Activated CD8-positive, alpha-beta memory T cell treated with anti-CD3 and anti-CD28 coated beads, Interleukin-2, amount 10 ng/mL, durations not matched to agents 7 days and 5 days (primary cell): ENCODE measurements at regions not wholly inside any gene's neighbourhood (a gene's known extent, or its start where the extent isn't known, plus 50 kb on each side); places are given as distances from the start of the nearest gene placed in this dataset.
"Not testable (repeated sequence)": the region's sequence is repeated elsewhere in the genome, so short reads cannot be mapped to it uniquely, and the experiment has no call there.

Experiments used
- ATAC-seq: fragments of 150-1000 bp; cut with Tn5 transposase; one replicate; pipeline ENCODE4 v1.10.0; 2021; ENCODE audit warnings: moderate library complexity
- CTCF ChIA-PET: fragments of 350-600 bp; sonication (Branson Sonifier 250); formaldehyde crosslinking; loops from one replicate; lab custom pipeline; 2021; ENCODE audit warnings: antibody characterized with exemption; lab: Charles Lee
- DNase-seq: peaks from one replicate; pipeline ENCODE4 v3.0.0-alpha.2; 2020
- H3K27ac Mint-ChIP-seq: one replicate; pipeline ENCODE4 v1.8.0; 2021; ENCODE audit warnings: mild to moderate bottlenecking, mixed read lengths
- H3K27me3 Mint-ChIP-seq: one replicate; pipeline ENCODE4 v1.8.0; 2021; ENCODE audit warnings: mixed read lengths
- H3K36me3 Mint-ChIP-seq: one replicate; pipeline ENCODE4 v1.8.0; 2021; ENCODE audit warnings: mild to moderate bottlenecking, mixed read lengths
- H3K4me1 Mint-ChIP-seq: one replicate; pipeline ENCODE4 v1.8.0; 2021; ENCODE audit warnings: mixed read lengths
- H3K4me3 Mint-ChIP-seq: one replicate; pipeline ENCODE4 v1.8.0; 2021; ENCODE audit warnings: mild to moderate bottlenecking, moderate library complexity, mixed read lengths
- H3K9me3 Mint-ChIP-seq: one replicate; pipeline ENCODE4 v1.8.0; 2022; ENCODE audit warnings: low read depth, mixed read lengths

DNA sequence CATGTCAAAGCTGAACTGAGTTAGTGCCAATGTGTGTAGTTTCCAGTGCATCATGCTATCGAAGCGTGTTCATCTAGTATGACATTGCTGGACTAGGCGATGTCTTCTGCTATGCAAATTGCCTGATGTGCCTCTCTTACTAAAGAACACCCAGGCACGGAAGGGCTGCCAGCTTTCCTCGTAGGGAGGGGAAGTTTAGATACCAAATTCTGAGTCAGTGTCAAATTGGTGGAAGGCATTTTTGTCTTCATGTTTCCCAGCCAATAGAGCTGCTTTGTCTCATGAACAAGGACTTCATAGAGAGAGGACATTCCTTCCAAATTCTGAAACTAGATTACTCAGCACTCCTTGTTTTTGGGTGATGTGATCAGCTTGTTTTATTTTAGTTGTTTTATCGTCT is 320.1 kb downstream of the BTBD3 start:
- Mint-ChIP-seq H3K4me1 (no peaks in the 10 kb centered on the region), H3K9me3 (peaks cover 4% of the 10 kb centered on the region), H3K27ac (no peak overlapping the region), H3K36me3 (no peaks in the 10 kb centered on the region), H3K4me3 (no peak overlapping the region), H3K27me3 (no peaks in the 10 kb centered on the region)
- no peak for ATAC-seq
- CTCF ChIA-PET: no interaction called here
- no peak for DNase-seq

DNA sequence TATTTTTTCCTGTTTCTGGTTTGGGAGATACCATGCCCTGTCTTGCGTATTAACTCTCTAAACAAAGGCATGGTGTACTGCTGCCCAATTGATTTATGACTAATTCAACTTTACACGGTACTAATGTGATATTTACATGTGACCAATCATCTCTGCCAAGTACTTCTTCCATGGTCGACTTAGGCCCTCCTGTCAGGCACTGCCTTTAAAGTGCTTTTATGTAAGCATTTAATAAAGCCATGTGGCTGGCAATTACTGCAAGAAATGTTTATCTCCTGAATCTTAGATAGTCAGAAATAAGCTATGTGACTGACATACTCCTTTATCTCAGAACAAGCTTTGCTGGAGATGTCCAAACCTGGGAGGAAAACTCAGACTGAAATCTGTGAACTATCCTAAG is 323.4 kb downstream of the BTBD3 start:
- DNase-seq (no peak), ATAC-seq (no peak)
- CTCF ChIA-PET: no interaction called here
- Mint-ChIP-seq H3K27me3 (no peaks in the 10 kb centered on the region), H3K4me1 (no peaks in the 10 kb centered on the region), H3K27ac (no peak overlapping the region), H3K9me3 (peaks cover 9% of the 10 kb centered on the region), H3K36me3 (no peaks in the 10 kb centered on the region), H3K4me3 (no peak overlapping the region)

GRCh38 chr20:12243327-12243726 is 325.6 kb downstream of the BTBD3 start:
- Mint-ChIP-seq H3K27ac (no peak overlapping the region), H3K9me3 (peaks cover 9% of the 10 kb centered on the region), H3K4me3 (no peak overlapping the region), H3K4me1 (no peaks in the 10 kb centered on the region), H3K27me3 (no peaks in the 10 kb centered on the region), H3K36me3 (no peaks in the 10 kb centered on the region)
- CTCF ChIA-PET: no interaction called here
- DNase-seq: no peak
- no peak for ATAC-seq

DNA sequence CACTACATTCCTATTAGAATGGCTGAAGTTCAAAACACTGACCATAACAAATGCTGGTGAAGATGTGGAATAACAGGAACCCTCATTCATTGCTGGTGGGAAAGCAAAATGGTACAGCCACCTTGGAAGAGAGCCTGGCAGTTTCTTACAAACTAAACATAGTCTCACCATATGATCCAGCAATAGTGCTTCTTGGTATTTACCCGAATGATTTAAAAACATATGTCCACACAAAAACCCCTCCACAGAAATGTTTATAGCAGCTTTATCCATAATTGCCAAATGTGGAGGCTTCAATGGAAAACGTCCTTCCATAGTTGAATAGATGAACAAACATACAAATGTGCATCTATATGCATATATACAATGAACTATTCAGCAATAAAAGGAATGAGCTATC is 330.8 kb downstream of the BTBD3 start:
- H3K27me3 Mint-ChIP-seq: no peaks in the 10 kb centered on the region
- ATAC-seq: no peak
- no peak overlapping the region for H3K4me3 Mint-ChIP-seq
- H3K36me3 Mint-ChIP-seq: no peaks in the 10 kb centered on the region
- no peak for DNase-seq
- H3K9me3 Mint-ChIP-seq: peaks cover 17% of the 10 kb centered on the region
- CTCF ChIA-PET: no interaction called here
- no peaks in the 10 kb centered on the region for H3K4me1 Mint-ChIP-seq
- H3K27ac Mint-ChIP-seq: no peak overlapping the region

DNA sequence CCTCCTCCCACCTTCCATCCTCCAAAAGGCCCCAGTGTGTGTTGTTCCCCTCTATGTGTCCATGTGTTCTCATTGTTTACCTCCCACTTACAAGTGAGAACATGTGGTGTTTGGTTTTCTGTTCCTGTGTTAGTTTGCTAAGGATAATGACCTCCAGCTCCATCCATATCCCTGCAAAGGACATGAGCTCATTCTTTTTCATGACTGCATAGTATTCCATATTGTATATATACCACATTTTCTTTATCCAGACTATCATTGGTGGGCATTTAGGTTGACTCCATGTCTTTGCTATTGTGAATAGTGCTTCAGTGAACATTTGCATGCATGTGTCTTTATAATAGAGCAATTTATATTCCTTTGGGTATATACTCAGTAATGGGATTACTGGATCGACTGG is 333.0 kb downstream of the BTBD3 start:
- H3K27me3 Mint-ChIP-seq, H3K27ac Mint-ChIP-seq, H3K4me1 Mint-ChIP-seq, H3K4me3 Mint-ChIP-seq, CTCF ChIA-PET, H3K36me3 Mint-ChIP-seq, ATAC-seq, DNase-seq: not testable (repeated sequence)
- peaks cover 11% of the 10 kb centered on the region for H3K9me3 Mint-ChIP-seq

DNA sequence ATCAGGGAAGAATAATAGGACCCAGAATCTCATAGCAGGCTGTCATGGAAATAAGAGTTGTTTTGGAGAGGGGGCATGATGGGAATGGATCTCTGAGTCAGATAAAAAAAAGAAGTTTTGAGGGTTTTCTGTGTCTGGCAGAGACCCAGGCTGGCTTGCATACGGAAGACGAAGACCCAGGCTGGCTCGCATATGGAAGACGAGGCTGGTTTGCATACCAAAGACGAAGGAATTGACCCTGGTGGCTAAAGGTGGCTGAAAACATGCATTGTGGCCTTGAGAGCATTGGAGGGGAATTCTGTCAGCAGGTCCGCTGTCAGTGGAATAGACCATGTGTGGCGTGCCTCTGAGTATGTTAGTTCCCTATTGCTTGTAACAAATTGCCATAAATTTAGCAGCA is 335.1 kb downstream of the BTBD3 start:
- H3K9me3 Mint-ChIP-seq: peaks cover 11% of the 10 kb centered on the region
- no peak overlapping the region for H3K4me3 Mint-ChIP-seq
- no peaks in the 10 kb centered on the region for H3K27me3 Mint-ChIP-seq
- no peak for ATAC-seq
- no peak for DNase-seq
- no peaks in the 10 kb centered on the region for H3K4me1 Mint-ChIP-seq
- H3K27ac Mint-ChIP-seq: no peak overlapping the region
- no peaks in the 10 kb centered on the region for H3K36me3 Mint-ChIP-seq
- CTCF ChIA-PET: no interaction called here

DNA sequence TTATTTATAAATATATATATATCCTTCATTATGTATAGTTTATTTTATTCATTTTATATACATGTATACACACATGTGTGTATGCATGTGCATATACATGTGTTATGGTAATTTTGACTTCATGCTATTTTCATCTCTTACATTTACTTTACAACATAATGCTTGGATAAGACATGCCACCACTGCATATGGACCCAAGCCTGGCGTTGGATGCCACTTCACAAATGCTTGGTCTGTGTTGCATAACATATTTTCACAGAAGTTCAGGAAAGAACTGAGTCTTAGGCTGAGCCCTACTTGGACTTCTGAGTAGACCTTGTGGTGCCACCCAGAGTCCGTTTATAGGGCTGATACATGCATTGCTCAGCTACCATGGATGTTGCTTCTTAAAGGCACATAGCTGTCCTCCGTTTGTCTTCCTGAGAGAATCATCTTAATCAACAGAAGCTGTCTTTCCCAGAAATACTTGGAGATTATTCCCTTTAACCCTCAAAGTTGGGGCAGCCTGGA is 337.8 kb downstream of the BTBD3 start:
- Mint-ChIP-seq H3K36me3 (no peaks in the 10 kb centered on the region), H3K27me3 (no peaks in the 10 kb centered on the region), H3K27ac (no peak overlapping the region), H3K4me3 (no peak overlapping the region), H3K4me1 (no peaks in the 10 kb centered on the region), H3K9me3 (peaks cover 9% of the 10 kb centered on the region)
- ATAC-seq: no peak
- no peak for DNase-seq
- CTCF ChIA-PET: no interaction called here

DNA sequence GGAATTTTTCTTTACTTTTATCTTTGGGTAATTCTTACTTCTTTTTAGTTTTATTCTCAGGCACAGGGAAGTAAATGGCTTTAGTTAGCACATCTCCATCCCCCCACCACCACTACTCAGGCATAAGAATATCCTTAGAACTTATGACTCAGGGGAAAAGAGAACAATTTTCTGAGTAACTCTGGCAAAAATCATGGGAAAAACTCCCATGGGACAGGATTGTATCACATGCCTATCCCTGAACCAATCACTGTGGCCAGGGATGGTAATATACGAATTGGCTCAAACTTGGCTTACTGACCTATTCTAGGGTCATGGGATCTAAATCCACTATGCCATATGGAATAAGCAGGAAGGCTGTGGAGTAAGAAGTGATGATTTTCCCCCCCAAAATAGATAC is 339.1 kb downstream of the BTBD3 start:
- no peak overlapping the region for H3K27ac Mint-ChIP-seq
- DNase-seq (no peak), ATAC-seq (no peak)
- no peaks in the 10 kb centered on the region for H3K4me1 Mint-ChIP-seq
- H3K36me3 Mint-ChIP-seq: no peaks in the 10 kb centered on the region
- no peaks in the 10 kb centered on the region for H3K27me3 Mint-ChIP-seq
- no peak overlapping the region for H3K4me3 Mint-ChIP-seq
- CTCF ChIA-PET: no interaction called here
- peaks cover 2% of the 10 kb centered on the region for H3K9me3 Mint-ChIP-seq

- no peak for ATAC-seq
- CTCF ChIA-PET: interaction anchor here (0.7 kb wide), 2 partner anchors 155 to 563 kb away, joined by 3 read pairs; no protein-coding TSS in a partner anchor
- H3K9me3 Mint-ChIP-seq: peaks cover 12% of the 10 kb centered on the region
Observed at GRCh38 chr20:12262747-12263146, 345.1 kb downstream of the BTBD3 start.

DNA sequence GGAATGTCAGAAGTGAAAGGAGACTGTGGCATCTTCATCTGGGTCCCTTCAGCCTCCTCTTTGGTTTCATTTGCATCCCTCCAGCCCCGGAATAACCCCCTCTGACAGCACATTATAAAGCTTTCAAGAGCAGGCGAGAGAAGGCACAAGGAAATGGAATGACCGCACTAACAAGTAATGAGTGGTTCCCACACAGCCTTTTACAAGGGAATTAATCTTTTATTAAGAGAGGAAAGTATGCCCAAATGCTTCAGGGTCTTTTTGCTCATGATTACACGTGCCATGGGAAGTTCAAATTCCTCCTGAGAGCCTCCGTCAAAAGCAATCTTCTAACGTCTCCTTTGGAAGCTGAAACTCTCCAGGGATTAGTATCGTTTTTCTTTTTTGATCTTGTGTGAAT is 347.0 kb downstream of the BTBD3 start:
- CTCF ChIA-PET: no interaction called here
- Mint-ChIP-seq H3K4me3 (no peak overlapping the region), H3K9me3 (peaks cover 12% of the 10 kb centered on the region), H3K4me1 (no peaks in the 10 kb centered on the region), H3K27me3 (no peaks in the 10 kb centered on the region), H3K27ac (no peak overlapping the region), H3K36me3 (no peaks in the 10 kb centered on the region)
- ATAC-seq (no peak), DNase-seq (no peak)

More at GRCh38 chr20:12262747-12263146, 345.1 kb downstream of the BTBD3 start:
- no peak overlapping the region for H3K4me3 Mint-ChIP-seq
- no peaks in the 10 kb centered on the region for H3K27me3 Mint-ChIP-seq
- H3K4me1 Mint-ChIP-seq: no peaks in the 10 kb centered on the region
- DNase-seq: no peak
- no peaks in the 10 kb centered on the region for H3K36me3 Mint-ChIP-seq
- H3K27ac Mint-ChIP-seq: no peak overlapping the region

DNA sequence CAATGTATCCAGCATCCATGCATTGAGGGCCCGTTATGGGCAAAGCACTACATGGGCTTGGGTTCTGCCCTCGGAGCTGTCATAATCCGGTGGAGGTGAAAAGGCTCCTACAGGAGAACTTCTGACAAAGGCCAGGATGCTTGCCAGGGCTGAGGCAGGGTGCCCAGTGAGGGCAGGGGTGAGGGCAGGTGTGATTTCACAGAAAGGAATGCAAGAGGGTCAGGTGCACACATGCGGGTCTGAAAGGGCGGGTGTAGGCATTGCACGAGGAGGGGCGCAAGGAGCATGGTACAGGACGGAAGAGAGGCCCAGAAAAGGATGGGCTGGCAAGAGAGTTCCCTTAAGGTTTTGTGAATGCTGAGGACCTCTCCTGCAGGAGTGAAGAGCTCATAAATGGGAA is 348.0 kb downstream of the BTBD3 start:
- DNase-seq (no peak), ATAC-seq (no peak)
- no peaks in the 10 kb centered on the region for H3K36me3 Mint-ChIP-seq
- H3K4me1 Mint-ChIP-seq: no peaks in the 10 kb centered on the region
- peaks cover 12% of the 10 kb centered on the region for H3K9me3 Mint-ChIP-seq
- no peaks in the 10 kb centered on the region for H3K27me3 Mint-ChIP-seq
- H3K4me3 Mint-ChIP-seq: no peak overlapping the region
- no peak overlapping the region for H3K27ac Mint-ChIP-seq
- CTCF ChIA-PET: no interaction called here

GRCh38 chr20:12269579-12269978 is 351.9 kb downstream of the BTBD3 start:
- peaks cover 12% of the 10 kb centered on the region for H3K9me3 Mint-ChIP-seq
- H3K36me3 Mint-ChIP-seq: no peaks in the 10 kb centered on the region
- no peak overlapping the region for H3K4me3 Mint-ChIP-seq
- CTCF ChIA-PET: no interaction called here
- H3K27ac Mint-ChIP-seq: no peak overlapping the region
- no peak for ATAC-seq
- H3K4me1 Mint-ChIP-seq: no peaks in the 10 kb centered on the region
- no peaks in the 10 kb centered on the region for H3K27me3 Mint-ChIP-seq
- no peak for DNase-seq

DNA sequence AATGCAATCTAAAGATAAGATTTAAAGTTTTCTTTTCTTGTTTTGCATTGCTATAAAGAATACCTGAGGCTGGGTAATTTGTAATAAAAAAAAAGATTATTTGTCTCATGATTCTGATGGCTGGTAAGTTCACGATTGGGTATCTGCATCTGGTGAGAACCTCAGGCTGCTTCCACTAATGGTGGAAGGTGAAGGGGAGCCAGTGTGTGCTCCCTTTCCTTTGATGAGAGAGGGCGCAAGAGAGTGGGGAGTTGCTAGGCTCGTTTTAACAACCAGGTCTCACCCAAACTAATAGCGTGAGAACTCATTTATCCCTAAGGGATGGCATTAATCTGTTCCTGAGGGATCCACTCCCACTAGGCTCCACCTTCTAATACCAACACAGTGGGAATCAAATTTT is 353.2 kb downstream of the BTBD3 start:
- ATAC-seq: no peak

DNA sequence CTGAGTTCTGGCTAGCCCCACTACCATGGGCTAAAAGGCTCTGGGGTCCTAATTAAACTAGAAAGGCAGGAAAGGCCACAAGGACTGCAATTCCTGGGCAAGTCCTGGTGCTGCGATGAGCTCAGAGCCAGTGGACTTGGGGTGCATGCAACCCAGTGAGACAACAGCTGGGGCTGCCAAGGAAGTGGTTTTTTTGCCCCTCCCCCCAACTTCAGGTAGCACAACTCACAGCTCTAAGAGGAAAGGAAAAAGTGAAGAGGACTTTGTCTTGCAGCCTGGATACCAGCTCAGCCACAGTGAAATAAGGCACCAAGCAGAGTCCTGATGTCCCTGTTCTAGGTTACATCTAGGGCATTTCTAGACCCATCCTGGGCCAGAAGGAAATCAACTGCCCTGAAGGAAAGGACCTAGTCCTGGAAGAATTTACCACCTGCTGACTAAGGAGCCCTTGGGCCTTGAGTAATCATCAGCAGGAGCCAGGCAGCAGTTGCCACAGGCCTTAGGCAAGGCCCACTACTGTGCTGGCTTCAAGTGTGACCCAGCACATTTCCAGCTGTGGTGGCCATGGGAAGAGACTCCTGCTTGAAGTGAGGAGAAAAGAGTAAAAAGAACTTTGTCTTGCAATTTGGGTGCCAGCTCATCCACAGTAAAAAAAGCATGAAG is 358.4 kb downstream of the BTBD3 start:
- ATAC-seq (no peak), DNase-seq (no peak)
- no peak overlapping the region for H3K4me3 Mint-ChIP-seq
- H3K27ac Mint-ChIP-seq: no peak overlapping the region
- no peaks in the 10 kb centered on the region for H3K4me1 Mint-ChIP-seq
- no peaks in the 10 kb centered on the region for H3K36me3 Mint-ChIP-seq
- CTCF ChIA-PET: no interaction called here
- H3K27me3 Mint-ChIP-seq: no peaks in the 10 kb centered on the region
- H3K9me3 Mint-ChIP-seq: peaks cover 4% of the 10 kb centered on the region

More for the DNA sequence above, 353.2 kb downstream of the BTBD3 start:
- Mint-ChIP-seq H3K36me3 (no peaks in the 10 kb centered on the region), H3K4me1 (no peaks in the 10 kb centered on the region), H3K27ac (no peak overlapping the region), H3K4me3 (no peak overlapping the region), H3K9me3 (peaks cover 5% of the 10 kb centered on the region), H3K27me3 (no peaks in the 10 kb centered on the region)
- no peak for DNase-seq
- CTCF ChIA-PET: no interaction called here
